ENCODE measurements at regions not wholly inside any gene's neighbourhood (a gene's known extent, or its start where the extent isn't known, plus 50 kb on each side); places are given as distances from the start of the nearest gene placed in this dataset.
"Not testable (repeated sequence)": the region's sequence is repeated elsewhere in the genome, so short reads cannot be mapped to it uniquely, and the experiment has no call there.

GRCh38 chr11:134588460-134589110 lies 176.5 kb upstream of the B3GAT1 start:
- not testable (repeated sequence) for TF ChIP-seq POLR2A, CTCF, POLR2AphosphoS5 (IDR thresholded peaks at IDR 0.05)
